SK-N-SH treated with all-trans-retinoic acid at 6 μM for 48 hours (cell line): ENCODE measurements at regions not wholly inside any gene's neighbourhood (a gene's known extent, or its start where the extent isn't known, plus 50 kb on each side); places are given as distances from the start of the nearest gene placed in this dataset.

Experiments
- ARNTL ChIP-seq: fragments of 450-650 bp; formaldehyde crosslinking; IDR thresholded peaks from 2 replicates; pipeline ENCODE4 v1.5.0; 2020; ENCODE audit warnings: low read depth, mild to moderate bottlenecking, moderate library complexity, borderline replicate concordance
- CREB5 ChIP-seq: fragments of 250-450 bp; sonication (Bioruptor Pico); IDR thresholded peaks from 2 replicates; pipeline ENCODE4 v1.5.1; 2020; ENCODE audit warnings: low read depth, mild to moderate bottlenecking, moderate library complexity
- ESRRG ChIP-seq: fragments of 250-450 bp; sonication (Bioruptor Pico); IDR thresholded peaks from 2 replicates; pipeline ENCODE4 v1.6.1; 2021; ENCODE audit warnings: mild to moderate bottlenecking
- ISL1 ChIP-seq: fragments of 250-450 bp; sonication (Bioruptor Pico); IDR thresholded peaks from 2 replicates; pipeline ENCODE4 v2.1.2; 2022; ENCODE audit warnings: mild to moderate bottlenecking, moderate library complexity
- OSR1 ChIP-seq: fragments of 250-450 bp; sonication (Bioruptor Pico); IDR thresholded peaks from 2 replicates; pipeline ENCODE4 v1.8.0; 2022; ENCODE audit warnings: moderate library complexity, mild to moderate bottlenecking, inconsistent platforms
- PATZ1 ChIP-seq: fragments of 250-450 bp; sonication (Bioruptor Pico); IDR thresholded peaks from 2 replicates; pipeline ENCODE4 v1.8.0; 2020; ENCODE audit warnings: mild to moderate bottlenecking, moderate library complexity, borderline replicate concordance
- PPARA ChIP-seq: fragments of 250-450 bp; sonication (Bioruptor Pico); IDR thresholded peaks from 2 replicates; pipeline ENCODE4 v1.5.0; 2020; ENCODE audit warnings: mild to moderate bottlenecking, borderline replicate concordance
- SNAI2 ChIP-seq: fragments of 250-450 bp; sonication (Bioruptor Pico); IDR thresholded peaks from 2 replicates; pipeline ENCODE4 v1.5.0; 2020; ENCODE audit warnings: mild to moderate bottlenecking, moderate library complexity
- ZC3H10 ChIP-seq: fragments of 250-450 bp; sonication (Bioruptor Pico); IDR thresholded peaks from 2 replicates; pipeline ENCODE4 v1.5.1; 2021; ENCODE audit warnings: mild to moderate bottlenecking, moderate library complexity
- ZFP30 ChIP-seq: fragments of 450-650 bp; formaldehyde crosslinking; IDR thresholded peaks from 2 replicates; pipeline ENCODE4 v1.5.0; 2022; ENCODE audit warnings: mild to moderate bottlenecking, moderate library complexity
- ZNF70 ChIP-seq: fragments of 450-650 bp; formaldehyde crosslinking; IDR thresholded peaks from 2 replicates; pipeline ENCODE4 v1.5.0; 2020; ENCODE audit warnings: mild to moderate bottlenecking, moderate library complexity
- TF ChIP-seq, protein P1 (sequence below): fragments of 250-450 bp; sonication (Bioruptor Pico); IDR thresholded peaks from 2 replicates; pipeline ENCODE4 v1.5.1; 2021; ENCODE audit warnings: mild to moderate bottlenecking, moderate library complexity

DNA sequence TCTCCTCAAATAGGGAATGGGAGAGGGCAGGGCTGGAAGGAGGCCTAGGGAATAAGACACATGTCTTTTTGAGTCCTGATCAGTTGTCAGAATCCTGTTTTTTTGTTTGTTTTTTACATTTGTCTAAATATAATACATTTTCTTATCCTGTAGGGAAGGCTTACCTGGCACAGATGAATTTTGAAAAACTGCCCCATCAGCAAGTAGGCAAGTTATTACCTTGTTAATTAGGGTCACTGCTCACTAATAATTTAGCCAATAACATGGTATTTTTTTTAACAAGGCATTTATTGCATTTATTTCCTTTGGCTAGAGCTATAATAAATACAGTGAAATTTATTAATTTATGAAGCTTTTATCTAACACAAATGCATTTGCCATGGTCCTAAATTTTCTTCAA is 423.2 kb upstream of the ONECUT1 start:
- TF ChIP-seq SNAI2 (CRISPR knock-in tag) (no peak), ESRRG (no peak), ZNF70 (CRISPR knock-in tag) (no peak), OSR1 (CRISPR knock-in tag) (no peak), ARNTL (CRISPR knock-in tag) (no peak), ISL1 (CRISPR knock-in tag) (no peak), ZFP30 (no peak), PPARA (CRISPR knock-in tag) (no peak), PATZ1 (CRISPR knock-in tag) (no peak), ZC3H10 (no peak), CREB5 (CRISPR knock-in tag) (no peak)
- TF ChIP-seq, protein P1, sequence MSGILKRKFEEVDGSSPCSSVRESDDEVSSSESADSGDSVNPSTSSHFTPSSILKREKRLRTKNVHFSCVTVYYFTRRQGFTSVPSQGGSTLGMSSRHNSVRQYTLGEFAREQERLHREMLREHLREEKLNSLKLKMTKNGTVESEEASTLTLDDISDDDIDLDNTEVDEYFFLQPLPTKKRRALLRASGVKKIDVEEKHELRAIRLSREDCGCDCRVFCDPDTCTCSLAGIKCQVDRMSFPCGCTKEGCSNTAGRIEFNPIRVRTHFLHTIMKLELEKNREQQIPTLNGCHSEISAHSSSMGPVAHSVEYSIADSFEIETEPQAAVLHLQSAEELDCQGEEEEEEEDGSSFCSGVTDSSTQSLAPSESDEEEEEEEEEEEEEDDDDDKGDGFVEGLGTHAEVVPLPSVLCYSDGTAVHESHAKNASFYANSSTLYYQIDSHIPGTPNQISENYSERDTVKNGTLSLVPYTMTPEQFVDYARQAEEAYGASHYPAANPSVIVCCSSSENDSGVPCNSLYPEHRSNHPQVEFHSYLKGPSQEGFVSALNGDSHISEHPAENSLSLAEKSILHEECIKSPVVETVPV (CRISPR knock-in tag) = no peak
